ENCODE measurements at regions not wholly inside any gene's neighbourhood (a gene's known extent, or its start where the extent isn't known, plus 50 kb on each side); places are given as distances from the start of the nearest gene placed in this dataset.

GRCh38 chr22:25405841-25406509 is 158.5 kb upstream of the GRK3 start:
- Histone ChIP-seq H3K27ac (ENCODE audit: extremely low read length, insufficient read depth, low read length) (peak overlapping the region; percentile 59), H4K20me1 (ENCODE audit: insufficient read depth, low read length) (peaks cover 20% of the 10 kb centered on the region), H3K79me2 (ENCODE audit: insufficient read depth, low read length) (peaks cover 32% of the 10 kb centered on the region), H3K27me3 (ENCODE audit: control insufficient read depth in 1 of 2, insufficient read depth in 2 of 2, low read length in 2 of 2) (peaks cover 0 to 6% of the 10 kb centered on the region in 2 experiments; a peak in 2 of 5 replicates), H2AFZ (ENCODE audit: low read length) (no peak overlapping the region), H3K4me3 (replicated peaks in 1 of 3; ENCODE audit: insufficient read depth in 1 of 3, low read depth in 2 of 3, low read length in 3 of 3) (peak overlapping the region; percentile 76 to 84 (median 77)), H3K4me2 (ENCODE audit: low read depth, low read length) (peak overlapping the region; percentile 70), H3K9me3 (ENCODE audit: low read length) (no peaks in the 10 kb centered on the region), H3K36me3 (replicated peaks in 1 of 2; ENCODE audit: control insufficient read depth in 1 of 2, insufficient read depth in 2 of 2, low read length in 2 of 2) (no peaks in the 10 kb centered on the region), H3K9ac (ENCODE audit: insufficient read depth, low read depth, low read length) (peak overlapping the region; percentile 71), H3K4me1 (ENCODE audit: insufficient read depth, low read length) (peaks cover 54% of the 10 kb centered on the region)
- DNase-seq (ENCODE audit: low spot score) (no peak), ATAC-seq (no peak), FAIRE-seq (no peak)
- ChIA-PET POLR2A (interaction anchor here (0.9 to 1.8 kb wide), 2 partner anchors 14 to 41 kb away, joined by 6 to 10 read pairs; no protein-coding TSS in a partner anchor), CTCF (ENCODE audit: low intra/inter-chr PET ratio, low total read pairs) (no interaction called here)
- in situ Hi-C loops (cut with HindIII; ENCODE audit: extremely low pct_ligation_motif_present, low pct_unique_long_range_greater_than_20kb) (no loop called here), intact Hi-C loops (cut with micrococcal nuclease; ENCODE audit: unreplicated experiment) (no loop called here)
- TSS peak; percentile 64 for BruUV-seq (replicated peaks)
- 13% methylated on average over 14 of the region's 19 CpGs for WGBS (ENCODE audit: low lambda C conversion rate)
- TF ChIP-seq NONO (IDR thresholded peaks at IDR 0.05) = no peak
- 0 out of 2 replicates have a peak, but pooled peaks have one; percentile 54 for TF ChIP-seq NONO (CRISPR knock-in tag; conservative IDR thresholded peaks at IDR 0.05)
- 0 out of 2 replicates have a peak, but pooled peaks have one; percentile 20 for TF ChIP-seq ZNF512B (CRISPR knock-in tag; IDR thresholded peaks at IDR 0.05; ENCODE audit: borderline replicate concordance)
- TF ChIP-seq KLF9 (CRISPR knock-in tag; IDR thresholded peaks at IDR 0.05; ENCODE audit: low read depth) = 0 out of 2 replicates have a peak, but pooled peaks have one; percentile 14
- TF ChIP-seq NFYB (CRISPR knock-in tag; IDR thresholded peaks at IDR 0.05) = no peak
- TF ChIP-seq SP5 (CRISPR knock-in tag; IDR thresholded peaks at IDR 0.05; ENCODE audit: borderline replicate concordance, low read depth) = 0 out of 2 replicates have a peak, but pooled peaks have one; percentile 5
- 0 out of 2 replicates have a peak, but pooled peaks have one; percentile 7 for TF ChIP-seq SSRP1 (CRISPR knock-in tag; IDR thresholded peaks at IDR 0.05)
- 0 out of 2 replicates have a peak, but pooled peaks have one; percentile 40 for TF ChIP-seq MYPOP (CRISPR knock-in tag; IDR thresholded peaks at IDR 0.05)
- 0 out of 3 replicates have a peak, but pooled peaks have one; percentile 24 for TF ChIP-seq MXI1 (IDR thresholded peaks at IDR 0.05; ENCODE audit: borderline replicate concordance, low read depth, low read length)
- TF ChIP-seq ZNF224 (CRISPR knock-in tag; IDR thresholded peaks at IDR 0.05) = 0 out of 2 replicates have a peak, but pooled peaks have one; percentile 9
- TF ChIP-seq ARID4A (CRISPR knock-in tag; IDR thresholded peaks at IDR 0.05; ENCODE audit: borderline replicate concordance) = peak; percentile 8; the same call in 1 of the 2 replicates
- 0 out of 2 replicates have a peak, but pooled peaks have one; percentile 22 for TF ChIP-seq UBTF (CRISPR knock-in tag; IDR thresholded peaks at IDR 0.05)
- peak; percentile 21; the same call in 1 of the 2 replicates for TF ChIP-seq KDM2A (CRISPR knock-in tag; IDR thresholded peaks at IDR 0.05; ENCODE audit: borderline replicate concordance, low read depth)

Measured in HepG2 (cell line).